ENCODE measurements at regions not wholly inside any gene's neighbourhood (a gene's known extent, or its start where the extent isn't known, plus 50 kb on each side); places are given as distances from the start of the nearest gene placed in this dataset.
A peak's percentile ranks its signal among the peaks of the same experiment; 100 is the strongest.
"Not testable (repeated sequence)": the region's sequence is repeated elsewhere in the genome, so short reads cannot be mapped to it uniquely, and the experiment has no call there.

- Histone ChIP-seq H3K9me3 (no peaks in the 10 kb centered on the region), H3K36me3 (peaks cover 0 to 8% (median 1%) of the 10 kb centered on the region in 4 donors), H3K27me3 (no peaks in the 10 kb centered on the region), H3K4me1 (peaks cover 7 to 18% (median 11%) of the 10 kb centered on the region in 4 donors), H3K4me3 (peak overlapping the region; percentile 44 to 93 (median 64)), H3K27ac (peak overlapping the region; percentile 89 to 94 (median 92))
- TF ChIP-seq CTCF (IDR thresholded peaks at IDR 0.05), result no peak
- 41 to 60% methylated on average over 10 of the region's 10 CpGs for WGBS, 2 donors
- ATAC-seq (ENCODE audit: low FRiP score in 2 of 2) (no peak), DNase-seq (no peak)
Measured at GRCh38 chr7:67301667-67302066, 305.0 kb downstream of the TYW1 start.

DNA sequence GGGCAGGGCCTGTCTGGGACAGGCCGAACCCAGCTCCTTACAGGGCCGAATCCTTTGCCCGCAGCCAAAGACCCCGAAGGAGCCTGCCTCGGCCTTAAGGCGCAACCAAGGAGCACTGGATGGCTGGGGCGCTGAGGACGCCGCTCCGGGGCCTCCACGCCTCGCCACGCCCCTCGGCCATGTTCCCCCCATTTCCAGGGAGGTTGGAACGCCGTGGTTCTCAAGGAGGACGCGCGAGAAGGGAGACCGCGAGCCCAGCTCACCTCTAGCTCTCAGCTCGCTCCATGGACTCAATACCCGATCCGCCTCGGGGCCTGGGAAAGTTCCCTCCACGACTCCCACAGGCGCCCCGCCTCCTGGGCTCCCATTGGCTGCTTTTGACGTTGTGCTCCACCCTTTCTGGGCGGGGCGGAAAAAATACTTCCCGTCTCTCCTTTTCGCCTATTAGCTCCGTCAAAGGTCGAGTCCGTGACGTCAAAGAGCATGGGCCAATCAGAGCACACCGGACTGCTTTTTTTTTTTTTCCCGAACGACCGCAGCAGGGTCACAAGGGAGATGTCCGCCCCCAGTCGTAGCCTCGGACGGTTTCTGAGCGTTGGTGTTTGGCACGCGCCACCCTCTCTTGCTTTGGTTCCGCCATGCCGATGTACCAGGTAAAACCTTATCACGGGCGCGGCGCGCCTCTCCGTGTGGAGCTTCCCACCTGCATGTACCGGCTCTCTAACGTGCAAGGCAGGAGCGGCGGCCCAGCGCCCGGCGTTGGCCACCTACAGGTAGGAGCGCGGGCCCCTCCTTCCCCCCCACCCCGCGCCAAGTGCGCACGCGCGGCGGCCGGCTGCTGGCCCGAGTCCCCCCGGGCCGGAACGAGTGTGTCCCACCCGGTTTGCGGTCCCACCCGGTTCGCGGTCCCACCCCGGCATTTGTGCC is 305.7 kb downstream of the TYW1 start:
- Histone ChIP-seq H3K4me3 (peak overlapping the region; percentile 52 to 93 (median 72)), H3K9me3 (no peaks in the 10 kb centered on the region), H3K27me3 (no peaks in the 10 kb centered on the region), H3K4me1 (peaks cover 7 to 18% (median 11%) of the 10 kb centered on the region in 4 donors), H3K36me3 (peaks cover 0 to 15% (median 5%) of the 10 kb centered on the region in 4 donors), H3K27ac (peak overlapping the region; percentile 89 to 94 (median 92))
- ATAC-seq (ENCODE audit: low FRiP score in 2 of 2) (peak; percentile 97 to 98), DNase-seq (peak; percentile 98)
- WGBS, 2 donors, result 0% methylated on average over 29 to 44 of the region's 83 CpGs
- TF ChIP-seq EP300 (IDR thresholded peaks at IDR 0.05), result peak in 1 of 4 donors; percentile 11
- peak; percentile 44 to 69 for TF ChIP-seq POLR2AphosphoS5 (IDR thresholded peaks at IDR 0.05)
- peak in 5 of 6 experiments; percentile 26 to 80 (median 68) for TF ChIP-seq CTCF (IDR thresholded peaks at IDR 0.05)
- peak in 3 of 4 donors; percentile 63 to 75 (median 65) for TF ChIP-seq POLR2A (IDR thresholded peaks at IDR 0.05)

- not testable (repeated sequence) for DNase-seq; H3K27me3 ChIP-seq; H3K9me3 ChIP-seq; ATAC-seq (ENCODE audit: low FRiP score in 2 of 2); H3K4me3 ChIP-seq; H3K27ac ChIP-seq
- peaks cover 5 to 40% (median 27%) of the 10 kb centered on the region in 4 donors for H3K36me3 ChIP-seq
- H3K4me1 ChIP-seq, result peaks cover 7 to 18% (median 11%) of the 10 kb centered on the region in 4 donors
- WGBS, 2 donors, result 92 to 98% methylated on average over 3 of the region's 3 CpGs
Measured at GRCh38 chr7:67304846-67305245, 308.2 kb downstream of the TYW1 start.

DNA sequence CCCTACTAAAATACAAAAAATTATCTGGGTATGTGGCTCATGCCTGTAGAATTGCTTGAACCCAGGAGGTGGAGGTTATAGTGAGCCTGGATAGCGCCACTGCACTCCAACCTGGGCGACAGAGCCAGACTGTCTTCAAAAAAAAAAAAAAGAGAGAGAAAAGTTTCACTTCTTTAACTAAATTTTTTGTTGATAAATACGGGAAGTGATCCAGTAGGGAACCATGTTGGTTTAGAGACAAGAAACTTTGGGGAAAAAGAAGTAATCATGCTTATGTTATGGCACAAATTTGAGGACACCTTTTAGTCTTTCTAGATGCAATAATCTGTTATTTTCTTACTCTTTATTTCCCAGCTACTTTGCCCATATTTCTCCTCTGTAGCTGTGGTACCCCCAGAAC is 309.7 kb downstream of the TYW1 start:
- no peak overlapping the region for H3K4me3 ChIP-seq
- no peaks in the 10 kb centered on the region for H3K9me3 ChIP-seq
- H3K27me3 ChIP-seq, result no peaks in the 10 kb centered on the region
- peaks cover 5 to 16% (median 8%) of the 10 kb centered on the region in 4 donors for H3K4me1 ChIP-seq
- WGBS, 2 donors, result 80 to 89% methylated on average over 3 of the region's 3 CpGs
- H3K27ac ChIP-seq, result no peak overlapping the region
- no peak for ATAC-seq (ENCODE audit: low FRiP score in 2 of 2)
- no peak for DNase-seq
- H3K36me3 ChIP-seq, result peaks cover 11 to 55% (median 41%) of the 10 kb centered on the region in 4 donors
- TF ChIP-seq POLR2AphosphoS5 (IDR thresholded peaks at IDR 0.05), result no peak
- TF ChIP-seq EP300 (IDR thresholded peaks at IDR 0.05), result no peak
- no peak for TF ChIP-seq CTCF (IDR thresholded peaks at IDR 0.05)
- no peak for TF ChIP-seq POLR2A (IDR thresholded peaks at IDR 0.05)

DNA sequence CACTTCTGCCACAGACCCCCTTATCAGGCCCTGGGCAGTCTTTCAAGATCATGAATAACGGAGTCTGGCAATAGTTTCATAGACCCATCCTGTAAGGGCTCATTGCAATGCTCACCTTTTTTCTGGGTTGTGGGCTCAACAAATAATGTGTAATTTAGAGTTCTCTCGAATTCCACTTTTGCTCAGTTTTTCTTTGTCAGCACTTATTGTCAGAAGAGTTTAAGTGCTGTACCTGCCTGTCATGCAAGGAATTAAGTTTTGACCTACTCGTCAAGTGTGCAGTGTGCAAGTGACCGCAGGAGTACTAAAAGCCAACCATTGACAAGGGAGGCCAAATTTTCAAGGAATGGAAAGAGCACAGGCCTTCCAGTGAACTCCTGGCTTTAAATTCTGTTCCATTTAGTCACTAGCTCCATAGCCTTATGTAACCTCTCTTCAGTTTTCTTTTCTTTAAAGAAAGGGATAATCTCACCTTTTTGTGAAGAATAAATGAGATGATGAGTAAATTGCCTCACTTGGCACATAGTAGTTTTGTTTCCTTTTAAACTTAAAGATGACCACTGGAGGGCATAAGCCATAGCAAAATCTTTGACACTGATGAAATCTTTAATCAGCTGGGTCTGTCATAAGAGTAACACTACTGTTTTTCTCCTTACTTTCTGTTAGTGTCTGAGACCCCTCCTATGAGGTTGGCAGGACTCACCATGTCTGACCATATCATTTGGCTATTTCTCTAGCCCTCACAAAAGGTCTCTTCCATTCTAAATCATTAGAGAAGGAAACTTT is 313.3 kb downstream of the TYW1 start:
- Histone ChIP-seq H3K4me3 (no peak overlapping the region), H3K9me3 (no peaks in the 10 kb centered on the region), H3K4me1 (peaks cover 0 to 5% (median 0%) of the 10 kb centered on the region in 4 donors), H3K27ac (no peak overlapping the region), H3K27me3 (no peaks in the 10 kb centered on the region), H3K36me3 (peaks cover 20 to 90% (median 65%) of the 10 kb centered on the region in 4 donors)
- ATAC-seq (ENCODE audit: low FRiP score in 2 of 2) (no peak), DNase-seq (no peak)
- 92 to 93% methylated on average over 4 of the region's 4 CpGs for WGBS, 2 donors
- TF ChIP-seq POLR2A (IDR thresholded peaks at IDR 0.05), result no peak
- no peak for TF ChIP-seq CTCF (IDR thresholded peaks at IDR 0.05)
- TF ChIP-seq POLR2AphosphoS5 (IDR thresholded peaks at IDR 0.05), result no peak
- TF ChIP-seq EP300 (IDR thresholded peaks at IDR 0.05), result no peak
